ENCODE measurements at regions not wholly inside any gene's neighbourhood (a gene's known extent, or its start where the extent isn't known, plus 50 kb on each side); places are given as distances from the start of the nearest gene placed in this dataset.

DNA sequence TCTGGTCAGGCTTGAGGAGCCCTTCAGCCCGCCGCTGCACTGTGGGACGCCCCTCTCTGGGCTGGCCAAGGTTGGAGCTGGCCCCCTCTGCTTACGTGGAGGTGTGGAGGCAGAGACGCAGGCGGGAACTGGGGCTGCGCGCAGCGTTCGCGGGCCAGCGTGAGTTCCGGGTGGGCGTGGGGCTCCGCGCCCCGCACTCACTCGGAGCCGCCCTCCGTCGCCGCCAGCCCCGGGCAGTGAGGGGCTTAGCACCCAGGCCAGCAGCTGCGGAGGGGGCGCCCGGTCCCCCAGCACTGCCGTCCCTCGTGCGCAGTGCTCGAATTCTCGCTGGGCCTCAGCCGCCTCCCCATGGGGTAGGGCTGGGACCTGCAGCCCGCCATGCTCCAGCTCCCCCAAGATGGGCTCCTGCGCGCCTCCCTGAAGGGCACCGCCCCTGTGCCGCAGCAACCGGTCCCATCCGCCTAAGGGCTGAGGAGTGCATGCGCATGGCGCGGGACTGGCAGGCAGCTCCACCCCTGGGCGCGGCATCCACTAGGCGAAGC, 695.9 kb downstream of the EPHA7 start:
- H3K4me2 ChIP-seq (ENCODE audit: extremely low read depth, insufficient read depth, low read length) = no peak overlapping the region
- H3K79me2 ChIP-seq (ENCODE audit: control insufficient read depth, insufficient read depth, low read length) = no peaks in the 10 kb centered on the region
- H2AFZ ChIP-seq (ENCODE audit: low read length) = no peak overlapping the region
- TF ChIP-seq, protein P1, sequence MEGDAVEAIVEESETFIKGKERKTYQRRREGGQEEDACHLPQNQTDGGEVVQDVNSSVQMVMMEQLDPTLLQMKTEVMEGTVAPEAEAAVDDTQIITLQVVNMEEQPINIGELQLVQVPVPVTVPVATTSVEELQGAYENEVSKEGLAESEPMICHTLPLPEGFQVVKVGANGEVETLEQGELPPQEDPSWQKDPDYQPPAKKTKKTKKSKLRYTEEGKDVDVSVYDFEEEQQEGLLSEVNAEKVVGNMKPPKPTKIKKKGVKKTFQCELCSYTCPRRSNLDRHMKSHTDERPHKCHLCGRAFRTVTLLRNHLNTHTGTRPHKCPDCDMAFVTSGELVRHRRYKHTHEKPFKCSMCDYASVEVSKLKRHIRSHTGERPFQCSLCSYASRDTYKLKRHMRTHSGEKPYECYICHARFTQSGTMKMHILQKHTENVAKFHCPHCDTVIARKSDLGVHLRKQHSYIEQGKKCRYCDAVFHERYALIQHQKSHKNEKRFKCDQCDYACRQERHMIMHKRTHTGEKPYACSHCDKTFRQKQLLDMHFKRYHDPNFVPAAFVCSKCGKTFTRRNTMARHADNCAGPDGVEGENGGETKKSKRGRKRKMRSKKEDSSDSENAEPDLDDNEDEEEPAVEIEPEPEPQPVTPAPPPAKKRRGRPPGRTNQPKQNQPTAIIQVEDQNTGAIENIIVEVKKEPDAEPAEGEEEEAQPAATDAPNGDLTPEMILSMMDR (conservative IDR thresholded peaks at IDR 0.05 in 1 of 2, IDR thresholded peaks at IDR 0.05 in 1 of 2; ENCODE audit: low read depth in 1 of 2, low read length in 2 of 2) = no peak
- TF ChIP-seq EZH2 (IDR thresholded peaks at IDR 0.05; ENCODE audit: low read length, missing control alignments) = no peak
- no peak overlapping the region for H3K9ac ChIP-seq (ENCODE audit: insufficient read depth, low read length)
- H3K4me1 ChIP-seq (ENCODE audit: control insufficient read depth, extremely low read depth, insufficient read depth, low read length) = no peaks in the 10 kb centered on the region
- no peak for DNase-seq (ENCODE audit: low read depth in 2 of 2)
- no peak overlapping the region for H3K4me3 ChIP-seq (replicated peaks in 1 of 4; ENCODE audit: control extremely low read depth in 1 of 4, insufficient read depth in 1 of 4, low read depth in 3 of 4, low read length in 4 of 4)
- no peaks in the 10 kb centered on the region for H3K36me3 ChIP-seq (ENCODE audit: control insufficient read depth, insufficient read depth, low read length)
- no peaks in the 10 kb centered on the region for H4K20me1 ChIP-seq (ENCODE audit: control insufficient read depth, extremely low read depth, insufficient read depth, low read length)
- no peak overlapping the region for H3K27ac ChIP-seq (ENCODE audit: insufficient read depth, low read length)
- H3K27me3 ChIP-seq (ENCODE audit: control insufficient read depth, insufficient read depth, low read length) = no peaks in the 10 kb centered on the region
- H3K9me3 ChIP-seq (ENCODE audit: control insufficient read depth, insufficient read depth, low read depth, low read length) = no peaks in the 10 kb centered on the region

DNA sequence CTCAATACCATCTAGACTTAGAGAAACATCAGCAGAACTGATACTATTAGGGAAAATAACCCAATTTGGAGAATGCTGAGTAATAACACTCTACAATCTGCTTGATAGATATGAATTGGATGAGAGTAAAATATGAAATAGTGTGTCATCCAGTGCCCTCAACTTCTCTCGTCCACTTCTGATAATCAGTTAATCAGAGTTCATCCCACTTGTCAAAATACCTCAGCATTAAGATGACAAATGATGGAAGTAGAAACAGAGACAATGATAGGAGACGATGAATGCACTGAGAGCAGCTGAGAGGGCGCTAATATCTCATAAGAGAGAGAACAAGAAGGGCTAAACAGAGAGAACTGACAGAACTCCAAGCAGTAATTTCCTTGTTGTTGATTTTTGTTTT, 699.6 kb downstream of the EPHA7 start:
- Histone ChIP-seq H3K79me2 (ENCODE audit: control insufficient read depth, insufficient read depth, low read length) (no peaks in the 10 kb centered on the region), H3K4me3 (replicated peaks in 1 of 4; ENCODE audit: control extremely low read depth in 1 of 4, insufficient read depth in 1 of 4, low read depth in 3 of 4, low read length in 4 of 4) (no peak overlapping the region)

DNA sequence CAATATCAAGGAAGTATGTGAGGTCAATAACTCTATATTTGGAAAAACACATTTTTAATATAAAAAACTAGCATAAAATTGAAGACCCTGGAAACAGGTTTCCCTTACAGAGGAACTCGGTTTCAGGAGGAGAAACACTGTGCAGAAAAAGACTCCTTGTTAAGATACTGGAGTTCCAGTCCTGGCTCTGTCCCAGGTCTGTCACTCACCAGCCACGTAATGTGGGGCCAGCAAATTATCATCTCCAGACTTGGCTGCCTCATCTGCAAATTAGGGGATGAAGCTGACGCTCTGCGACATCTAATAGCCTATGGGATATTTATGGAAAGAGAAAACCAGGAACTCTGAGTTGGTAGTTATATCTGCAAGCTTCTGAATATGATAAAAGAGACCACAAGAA, 702.7 kb downstream of the EPHA7 start:
- Histone ChIP-seq H3K9me3 (ENCODE audit: control insufficient read depth, insufficient read depth, low read depth, low read length) (no peaks in the 10 kb centered on the region), H3K79me2 (ENCODE audit: control insufficient read depth, insufficient read depth, low read length) (no peaks in the 10 kb centered on the region), H3K9ac (ENCODE audit: insufficient read depth, low read length) (no peak overlapping the region), H3K36me3 (ENCODE audit: control insufficient read depth, insufficient read depth, low read length) (no peaks in the 10 kb centered on the region), H2AFZ (ENCODE audit: low read length) (no peak overlapping the region), H3K4me1 (ENCODE audit: control insufficient read depth, extremely low read depth, insufficient read depth, low read length) (no peaks in the 10 kb centered on the region), H3K4me3 (replicated peaks in 1 of 4; ENCODE audit: control extremely low read depth in 1 of 4, insufficient read depth in 1 of 4, low read depth in 3 of 4, low read length in 4 of 4) (no peak overlapping the region), H4K20me1 (ENCODE audit: control insufficient read depth, extremely low read depth, insufficient read depth, low read length) (no peaks in the 10 kb centered on the region), H3K27me3 (ENCODE audit: control insufficient read depth, insufficient read depth, low read length) (no peaks in the 10 kb centered on the region), H3K27ac (ENCODE audit: insufficient read depth, low read length) (no peak overlapping the region), H3K4me2 (ENCODE audit: extremely low read depth, insufficient read depth, low read length) (no peak overlapping the region)
- TF ChIP-seq, protein P1 (conservative IDR thresholded peaks at IDR 0.05 in 1 of 2, IDR thresholded peaks at IDR 0.05 in 1 of 2; ENCODE audit: low read depth in 1 of 2, low read length in 2 of 2) = no peak
- DNase-seq (ENCODE audit: low read depth in 2 of 2) = no peak

More for the DNA sequence above, 699.6 kb downstream of the EPHA7 start:
- no peaks in the 10 kb centered on the region for H3K36me3 ChIP-seq (ENCODE audit: control insufficient read depth, insufficient read depth, low read length)
- no peak overlapping the region for H3K4me2 ChIP-seq (ENCODE audit: extremely low read depth, insufficient read depth, low read length)
- H3K4me1 ChIP-seq (ENCODE audit: control insufficient read depth, extremely low read depth, insufficient read depth, low read length) = no peaks in the 10 kb centered on the region
- no peaks in the 10 kb centered on the region for H3K27me3 ChIP-seq (ENCODE audit: control insufficient read depth, insufficient read depth, low read length)
- no peak for DNase-seq (ENCODE audit: low read depth in 2 of 2)
- no peaks in the 10 kb centered on the region for H4K20me1 ChIP-seq (ENCODE audit: control insufficient read depth, extremely low read depth, insufficient read depth, low read length)
- H2AFZ ChIP-seq (ENCODE audit: low read length) = no peak overlapping the region
- TF ChIP-seq, protein P1 (conservative IDR thresholded peaks at IDR 0.05 in 1 of 2, IDR thresholded peaks at IDR 0.05 in 1 of 2; ENCODE audit: low read depth in 1 of 2, low read length in 2 of 2) = no peak
- TF ChIP-seq EZH2 (IDR thresholded peaks at IDR 0.05; ENCODE audit: low read length, missing control alignments) = no peak
- no peak overlapping the region for H3K9ac ChIP-seq (ENCODE audit: insufficient read depth, low read length)
- H3K9me3 ChIP-seq (ENCODE audit: control insufficient read depth, insufficient read depth, low read depth, low read length) = no peaks in the 10 kb centered on the region
- no peak overlapping the region for H3K27ac ChIP-seq (ENCODE audit: insufficient read depth, low read length)

Data from fibroblast of lung (primary cell).